Common myeloid progenitor, CD34-positive (primary cell): ENCODE measurements at regions not wholly inside any gene's neighbourhood (a gene's known extent, or its start where the extent isn't known, plus 50 kb on each side); places are given as distances from the start of the nearest gene placed in this dataset.

Source experiments
- CTCF ChIA-PET: fragments of 350-600 bp; sonication (Branson Sonifier 250); formaldehyde crosslinking; loops from one replicate; lab custom pipeline; 2021; ENCODE audit warnings: antibody characterized with exemption; lab: Charles Lee
- POLR2A ChIA-PET: fragments of 350-600 bp; sonication (Branson Sonifier 250); formaldehyde crosslinking; loops from one replicate; lab custom pipeline; 2021; ENCODE audit warnings: antibody characterized with exemption; lab: Charles Lee
- DNase-seq, 3 donors: peaks; one replicate each; pipeline versions ENCODE4 v3.0.0 to v3.0.0-alpha.2; 2013
- H3K27ac ChIP-seq, 2 experiments: 1 replicate in 1 of 2; 2 replicates in 1 of 2; pipeline ENCODE4 v1.7.0; 2013; ENCODE audit warnings: inconsistent platforms in 2 of 2, low read length in 2 of 2, mild to moderate bottlenecking in 2 of 2, low read depth in 1 of 2, moderate library complexity in 1 of 2; ENCODE audit not compliant: severe bottlenecking in 2 of 2, insufficient read depth in 1 of 2, poor library complexity in 1 of 2
- H3K27me3 ChIP-seq, 5 experiments: replicated peaks in 2 of 5; 1 replicate in 3 of 5; 2 replicates in 2 of 5; pipeline versions ENCODE4 v1.6.1 to v1.7.0; 2013; ENCODE audit warnings: low read length in 4 of 5, mild to moderate bottlenecking in 2 of 5, moderate library complexity in 2 of 5, inconsistent platforms in 1 of 5; ENCODE audit not compliant: insufficient read depth in 5 of 5, control insufficient read depth in 4 of 5
- H3K36me3 ChIP-seq, 4 experiments: 1 replicate in 2 of 4; 2 replicates in 2 of 4; pipeline versions ENCODE4 v1.6.1 to v1.7.0; 2013; ENCODE audit warnings: low read length in 3 of 4, control low read depth in 1 of 4, mild to moderate bottlenecking in 1 of 4; ENCODE audit not compliant: control insufficient read depth in 4 of 4, insufficient read depth in 4 of 4
- H3K4me1 ChIP-seq, 4 experiments: 1 replicate in 3 of 4; 2 replicates in 1 of 4; pipeline versions ENCODE4 v1.6.1 to v1.7.1; 2013; ENCODE audit warnings: low read length in 3 of 4, mild to moderate bottlenecking in 3 of 4, control low read depth in 1 of 4, inconsistent platforms in 1 of 4, moderate library complexity in 1 of 4; ENCODE audit not compliant: control insufficient read depth in 4 of 4, insufficient read depth in 4 of 4; ENCODE audit errors: control extremely low read depth in 1 of 4
- H3K4me3 ChIP-seq, 7 experiments: 1 replicate in 4 of 7; 2 replicates in 3 of 7; pipeline versions ENCODE4 v1.5.1 to v1.7.0; 2013; ENCODE audit warnings: mild to moderate bottlenecking in 7 of 7, low read length in 6 of 7, moderate library complexity in 6 of 7, inconsistent platforms in 2 of 7, low read depth in 2 of 7, control low read depth in 1 of 7; ENCODE audit not compliant: insufficient read depth in 4 of 7, control insufficient read depth in 1 of 7; ENCODE audit errors: extremely low read depth in 1 of 7
- H3K9me3 ChIP-seq, 5 experiments: 1 replicate in 4 of 5; 2 replicates in 1 of 5; pipeline versions ENCODE4 v1.6.1 to v1.7.1; 2013; ENCODE audit warnings: low read length in 4 of 5, mild to moderate bottlenecking in 2 of 5, inconsistent platforms in 1 of 5, low read depth in 1 of 5, moderate library complexity in 1 of 5; ENCODE audit not compliant: control insufficient read depth in 4 of 5, insufficient read depth in 2 of 5; ENCODE audit errors: control extremely low read depth in 1 of 5
- WGBS: methylation state at CpG from one replicate; pipeline ENCODE4 v1.1.5; 2013; ENCODE audit not compliant: insufficient coverage; 5-methylcytosine and 5-hydroxymethylcytosine counted together

GRCh38 chr2:118716102-118716501, 131.3 kb downstream of the EN1 start:
- H3K27me3 ChIP-seq: no peaks in the 10 kb centered on the region
- H3K4me3 ChIP-seq: no peak overlapping the region
- no peaks in the 10 kb centered on the region for H3K36me3 ChIP-seq
- ChIA-PET POLR2A (no interaction called here), CTCF (no interaction called here)
- H3K4me1 ChIP-seq: no peaks in the 10 kb centered on the region
- WGBS: 94% methylated on average over 6 of the region's 6 CpGs
- no peaks in the 10 kb centered on the region for H3K9me3 ChIP-seq
- no peak overlapping the region for H3K27ac ChIP-seq
- DNase-seq: no peak

- 100% methylated on average over 1 of the region's 6 CpGs for WGBS
- Histone ChIP-seq H3K36me3 (no peaks in the 10 kb centered on the region), H3K27ac (no peak overlapping the region), H3K27me3 (no peaks in the 10 kb centered on the region), H3K4me1 (no peaks in the 10 kb centered on the region), H3K9me3 (no peaks in the 10 kb centered on the region), H3K4me3 (no peak overlapping the region)
- DNase-seq: no peak
- CTCF ChIA-PET: no interaction called here
- POLR2A ChIA-PET: no interaction called here
These were observed 133.3 kb downstream of the EN1 start for GRCh38 chr2:118714118-118714517.

GRCh38 chr2:118711603-118712002, 135.8 kb downstream of the EN1 start:
- WGBS: 100% methylated on average over 3 of the region's 5 CpGs
- H3K9me3 ChIP-seq: no peaks in the 10 kb centered on the region
- CTCF ChIA-PET: no interaction called here

GRCh38 chr2:118710481-118710880, 137.0 kb downstream of the EN1 start:
- no peaks in the 10 kb centered on the region for H3K27me3 ChIP-seq
- DNase-seq: no peak
- no peaks in the 10 kb centered on the region for H3K36me3 ChIP-seq
- ChIA-PET CTCF (no interaction called here), POLR2A (no interaction called here)
- no peaks in the 10 kb centered on the region for H3K9me3 ChIP-seq
- H3K27ac ChIP-seq: no peak overlapping the region
- WGBS: 100% methylated on average over 1 of the region's 2 CpGs
- H3K4me1 ChIP-seq: no peaks in the 10 kb centered on the region
- H3K4me3 ChIP-seq: no peak overlapping the region

More at GRCh38 chr2:118711603-118712002, 135.8 kb downstream of the EN1 start:
- Histone ChIP-seq H3K4me1 (no peaks in the 10 kb centered on the region), H3K36me3 (no peaks in the 10 kb centered on the region), H3K27ac (no peak overlapping the region), H3K4me3 (no peak overlapping the region), H3K27me3 (no peaks in the 10 kb centered on the region)
- POLR2A ChIA-PET: no interaction called here
- no peak for DNase-seq

- no peaks in the 10 kb centered on the region for H3K36me3 ChIP-seq
- H3K27me3 ChIP-seq: no peaks in the 10 kb centered on the region
- no peak overlapping the region for H3K27ac ChIP-seq
- no peak overlapping the region for H3K4me3 ChIP-seq
- ChIA-PET POLR2A (no interaction called here), CTCF (no interaction called here)
- no peaks in the 10 kb centered on the region for H3K9me3 ChIP-seq
- DNase-seq: no peak
- 73% methylated on average over 3 of the region's 3 CpGs for WGBS
- no peaks in the 10 kb centered on the region for H3K4me1 ChIP-seq
These were observed 137.7 kb downstream of the EN1 start for GRCh38 chr2:118709786-118710185.

GRCh38 chr2:118706844-118707243, 140.6 kb downstream of the EN1 start:
- CTCF ChIA-PET: no interaction called here
- H3K27me3 ChIP-seq: no peaks in the 10 kb centered on the region
- H3K27ac ChIP-seq: no peak overlapping the region
- POLR2A ChIA-PET: no interaction called here
- H3K36me3 ChIP-seq: no peaks in the 10 kb centered on the region
- 100% methylated on average over 1 of the region's 1 CpG for WGBS
- no peaks in the 10 kb centered on the region for H3K4me1 ChIP-seq
- DNase-seq: no peak
- H3K9me3 ChIP-seq: no peaks in the 10 kb centered on the region
- no peak overlapping the region for H3K4me3 ChIP-seq

GRCh38 chr2:118706371-118706770, 141.1 kb downstream of the EN1 start:
- ChIA-PET CTCF (no interaction called here), POLR2A (no interaction called here)
- Histone ChIP-seq H3K27ac (no peak overlapping the region), H3K27me3 (no peaks in the 10 kb centered on the region), H3K4me3 (no peak overlapping the region), H3K4me1 (no peaks in the 10 kb centered on the region), H3K9me3 (no peaks in the 10 kb centered on the region), H3K36me3 (no peaks in the 10 kb centered on the region)
- no peak for DNase-seq
- 83% methylated on average over 3 of the region's 4 CpGs for WGBS
